ENCODE measurements at regions not wholly inside any gene's neighbourhood (a gene's known extent, or its start where the extent isn't known, plus 50 kb on each side); places are given as distances from the start of the nearest gene placed in this dataset.

GRCh38 chr11:96622026-96622634, 232.3 kb downstream of the JRKL start:
- H3K4me3 ChIP-seq (ENCODE audit: low read depth, low read length, poor library complexity, severe bottlenecking), result no peak overlapping the region
- H3K27ac ChIP-seq (ENCODE audit: low read depth, low read length, poor library complexity, severe bottlenecking), result no peak overlapping the region
- H4K20me1 ChIP-seq (ENCODE audit: insufficient read depth, low read length), result no peaks in the 10 kb centered on the region
- H3K9me3 ChIP-seq (ENCODE audit: low read length), result no peaks in the 10 kb centered on the region
- no peak overlapping the region for H2AFZ ChIP-seq (ENCODE audit: low read length)
- no peaks in the 10 kb centered on the region for H3K9me2 ChIP-seq (ENCODE audit: low read depth, low read length)
- no peaks in the 10 kb centered on the region for H3K79me2 ChIP-seq (ENCODE audit: insufficient read depth, low read length)
- H3K27me3 ChIP-seq (ENCODE audit: insufficient read depth, low read length), result no peaks in the 10 kb centered on the region
- H3K36me3 ChIP-seq (ENCODE audit: insufficient read depth, low read length), result no peaks in the 10 kb centered on the region
- H3K9ac ChIP-seq (ENCODE audit: low read length), result no peak overlapping the region
- no peaks in the 10 kb centered on the region for H3K4me1 ChIP-seq (ENCODE audit: insufficient read depth, low read length, severe bottlenecking)
- TF ChIP-seq CTCF (IDR thresholded peaks at IDR 0.05; ENCODE audit: low read length) (no peak), EZH2 (IDR thresholded peaks at IDR 0.05; ENCODE audit: borderline replicate concordance, low read length) (no peak)
- H3K4me2 ChIP-seq (ENCODE audit: low read length), result no peak overlapping the region
- H3F3A ChIP-seq (ENCODE audit: insufficient read depth, low read length), result no peaks in the 10 kb centered on the region

- H3K9me2 ChIP-seq (ENCODE audit: low read depth, low read length), result no peaks in the 10 kb centered on the region
- no peak overlapping the region for H3K4me3 ChIP-seq (ENCODE audit: low read depth, low read length, poor library complexity, severe bottlenecking)
- no peaks in the 10 kb centered on the region for H3K27me3 ChIP-seq (ENCODE audit: insufficient read depth, low read length)
- H3K9ac ChIP-seq (ENCODE audit: low read length), result no peak overlapping the region
- H3K27ac ChIP-seq (ENCODE audit: low read depth, low read length, poor library complexity, severe bottlenecking), result no peak overlapping the region
- H3K79me2 ChIP-seq (ENCODE audit: insufficient read depth, low read length), result no peaks in the 10 kb centered on the region
- H3K9me3 ChIP-seq (ENCODE audit: low read length), result no peaks in the 10 kb centered on the region
- no peaks in the 10 kb centered on the region for H3K36me3 ChIP-seq (ENCODE audit: insufficient read depth, low read length)
- no peaks in the 10 kb centered on the region for H4K20me1 ChIP-seq (ENCODE audit: insufficient read depth, low read length)
- no peaks in the 10 kb centered on the region for H3F3A ChIP-seq (ENCODE audit: insufficient read depth, low read length)
- no peaks in the 10 kb centered on the region for H3K4me1 ChIP-seq (ENCODE audit: insufficient read depth, low read length, severe bottlenecking)
- H2AFZ ChIP-seq (ENCODE audit: low read length), result no peak overlapping the region
- H3K4me2 ChIP-seq (ENCODE audit: low read length), result no peak overlapping the region
- TF ChIP-seq EZH2 (IDR thresholded peaks at IDR 0.05; ENCODE audit: borderline replicate concordance, low read length) (no peak), CTCF (IDR thresholded peaks at IDR 0.05; ENCODE audit: low read length) (no peak)
Measured at GRCh38 chr11:96624126-96624525, 234.3 kb downstream of the JRKL start.

- H3K27me3 ChIP-seq (ENCODE audit: insufficient read depth, low read length), result no peaks in the 10 kb centered on the region
- no peaks in the 10 kb centered on the region for H3K9me2 ChIP-seq (ENCODE audit: low read depth, low read length)
- H3K79me2 ChIP-seq (ENCODE audit: insufficient read depth, low read length), result no peaks in the 10 kb centered on the region
- no peak overlapping the region for H3K4me2 ChIP-seq (ENCODE audit: low read length)
- no peaks in the 10 kb centered on the region for H3K36me3 ChIP-seq (ENCODE audit: insufficient read depth, low read length)
- no peak overlapping the region for H2AFZ ChIP-seq (ENCODE audit: low read length)
- no peaks in the 10 kb centered on the region for H3K4me1 ChIP-seq (ENCODE audit: insufficient read depth, low read length, severe bottlenecking)
- TF ChIP-seq EZH2 (IDR thresholded peaks at IDR 0.05; ENCODE audit: borderline replicate concordance, low read length), result no peak
- TF ChIP-seq CTCF (IDR thresholded peaks at IDR 0.05; ENCODE audit: low read length), result no peak
- no peak overlapping the region for H3K27ac ChIP-seq (ENCODE audit: low read depth, low read length, poor library complexity, severe bottlenecking)
- no peak overlapping the region for H3K4me3 ChIP-seq (ENCODE audit: low read depth, low read length, poor library complexity, severe bottlenecking)
- no peaks in the 10 kb centered on the region for H3K9me3 ChIP-seq (ENCODE audit: low read length)
- no peaks in the 10 kb centered on the region for H3F3A ChIP-seq (ENCODE audit: insufficient read depth, low read length)
- H4K20me1 ChIP-seq (ENCODE audit: insufficient read depth, low read length), result no peaks in the 10 kb centered on the region
- no peak overlapping the region for H3K9ac ChIP-seq (ENCODE audit: low read length)
Measured at GRCh38 chr11:96627376-96627775, 237.6 kb downstream of the JRKL start.
